GM12878 (cell line): ENCODE measurements at regions not wholly inside any gene's neighbourhood (a gene's known extent, or its start where the extent isn't known, plus 50 kb on each side); places are given as distances from the start of the nearest gene placed in this dataset.

Source experiments
- ATAC-seq: fragments of 200-7000 bp; cut with Tn5 transposase; 3 replicates; pipeline ENCODE4 v1.9.1; 2020; ENCODE audit warnings: mild to moderate bottlenecking, moderate library complexity
- BruUV-seq: library from RNA; stranded (reverse); fragments of 400-500 nt; replicated peaks from 2 replicates; lab custom pipeline; 2021; lab: Mats Ljungman, UMichigan
- CTCF ChIA-PET: fragments of 300-600 bp; sonication (Branson Sonifier 250); formaldehyde crosslinking; extraction: SDS; loops from one replicate; lab custom pipeline; 2021; ENCODE audit warnings: inconsistent platforms; lab: Yijun Ruan, JAX
- POLR2A ChIA-PET: fragments of 350-600 bp; formaldehyde crosslinking; extraction: SDS; loops from one replicate; lab custom pipeline; 2021; ENCODE audit warnings: inconsistent platforms; lab: Charles Lee
- RAD21 ChIA-PET: fragments of 300-600 bp; sonication (Branson Sonifier 250); formaldehyde crosslinking; loops from one replicate; lab custom pipeline; 2023; ENCODE audit warnings: antibody characterized with exemption; ENCODE audit not compliant: unreplicated experiment; lab: Charles Lee
- SMC1A ChIA-PET: fragments of 300-600 bp; sonication (Branson Sonifier 250); formaldehyde crosslinking; loops from one replicate; lab custom pipeline; 2023; ENCODE audit not compliant: unreplicated experiment, uncharacterized antibody; lab: Charles Lee
- DNase-seq: peaks from one replicate; pipeline ENCODE4 v3.0.0-alpha.2; 2011; ENCODE audit warnings: low read depth, low spot score
- FAIRE-seq: peaks from 3 replicates; lab custom pipeline; 2011; peaks lifted over from hg19 to GRCh38; lab: Jason Lieb, UNC
- H2AFZ ChIP-seq: 2 replicates; pipeline ENCODE4 v1.6.0; 2011; ENCODE audit warnings: low read depth, low read length, control low read depth; ENCODE audit not compliant: control insufficient read depth
- H3K27ac ChIP-seq: 2 replicates; pipeline ENCODE4 v1.5.1; 2011; ENCODE audit warnings: control low read depth; ENCODE audit not compliant: control insufficient read depth, insufficient read depth
- H3K27me3 ChIP-seq, 2 experiments: replicated peaks in 1 of 2; 2 replicates each; pipeline versions ENCODE4 v1.6.0 to v1.6.1; 2011; ENCODE audit warnings: low read length in 1 of 2; ENCODE audit not compliant: control insufficient read depth in 2 of 2, insufficient read depth in 2 of 2
- H3K36me3 ChIP-seq, 2 experiments: 2 replicates each; pipeline ENCODE4 v1.5.1; 2011; ENCODE audit warnings: low read length in 1 of 2; ENCODE audit not compliant: control insufficient read depth in 2 of 2, insufficient read depth in 2 of 2
- H3K4me1 ChIP-seq: 2 replicates; pipeline ENCODE4 v1.6.1; 2011; ENCODE audit warnings: mild to moderate bottlenecking, low read length, moderate library complexity, mixed read lengths; ENCODE audit not compliant: control insufficient read depth, insufficient read depth
- H3K4me2 ChIP-seq: 2 replicates; pipeline ENCODE4 v1.6.0; 2011; ENCODE audit warnings: control low read depth; ENCODE audit not compliant: control insufficient read depth, insufficient read depth
- H3K4me3 ChIP-seq: fragments of 200-600 bp; sonication (generic); 2 replicates; pipeline ENCODE4 v1.5.1; 2016
- H3K79me2 ChIP-seq: 2 replicates; pipeline ENCODE4 v1.6.0; 2011; ENCODE audit warnings: low read length; ENCODE audit not compliant: control insufficient read depth, insufficient read depth
- H3K9ac ChIP-seq: 2 replicates; pipeline ENCODE4 v1.8.0; 2011; ENCODE audit warnings: low read length, control low read depth, mixed read lengths; ENCODE audit not compliant: control insufficient read depth, insufficient read depth
- H3K9me3 ChIP-seq: replicated peaks from 3 replicates; pipeline ENCODE4 v1.5.1; 2011; ENCODE audit warnings: mild to moderate bottlenecking, low read length; ENCODE audit not compliant: control insufficient read depth, insufficient read depth
- H4K20me1 ChIP-seq: 2 replicates; pipeline ENCODE4 v1.6.0; 2011; ENCODE audit not compliant: control insufficient read depth, insufficient read depth
- ATF3 ChIP-seq: IDR thresholded peaks from 2 replicates; pipeline ENCODE4 v1.6.1; 2011; ENCODE audit warnings: low read depth, mild to moderate bottlenecking, low read length, moderate library complexity, borderline replicate concordance; ENCODE audit errors: extremely low read depth
- BCL11A ChIP-seq: IDR thresholded peaks from 2 replicates; pipeline ENCODE4 v1.6.1; 2011; ENCODE audit warnings: low read depth, low read length
- BMI1 ChIP-seq: fragments of 450-650 bp; IDR thresholded peaks from 2 replicates; pipeline ENCODE4 v1.6.1; 2016; ENCODE audit warnings: mild to moderate bottlenecking, moderate library complexity, borderline replicate concordance
- CEBPB ChIP-seq, 2 experiments: fragments of 150-350 bp in 1 of 2; IDR thresholded peaks; 2 replicates each; pipeline ENCODE4 v1.6.1; 2012 to 2014; ENCODE audit warnings: low read depth in 2 of 2, low read length in 2 of 2, borderline replicate concordance in 1 of 2, inconsistent platforms in 1 of 2
- EED ChIP-seq: sonication (generic); IDR thresholded peaks from 2 replicates; pipeline ENCODE4 v1.6.1; 2016; ENCODE audit warnings: antibody characterized with exemption, low read depth
- FOXK2 ChIP-seq: fragments of 450-650 bp; IDR thresholded peaks from 2 replicates; pipeline ENCODE4 v1.6.1; 2017; ENCODE audit warnings: mild to moderate bottlenecking, moderate library complexity
- IRF4 ChIP-seq: IDR thresholded peaks from 2 replicates; pipeline ENCODE4 v1.6.1; 2011; ENCODE audit warnings: low read depth, low read length
- JUND ChIP-seq: IDR thresholded peaks from 2 replicates; pipeline ENCODE4 v1.6.1; 2012; ENCODE audit warnings: low read depth, mild to moderate bottlenecking, low read length, improper control_type of control experiment, moderate library complexity
- MEF2B ChIP-seq: fragments of 450-650 bp; IDR thresholded peaks from 2 replicates; pipeline ENCODE4 v1.6.1; 2018; ENCODE audit warnings: mild to moderate bottlenecking, moderate library complexity; ENCODE audit not compliant: partially characterized antibody, poor library complexity, severe bottlenecking
- NFYB ChIP-seq: IDR thresholded peaks from 2 replicates; pipeline ENCODE4 v1.6.1; 2011; ENCODE audit warnings: low read depth, mild to moderate bottlenecking, low read length, improper control_type of control experiment, moderate library complexity; ENCODE audit not compliant: insufficient read depth
- PBX3 ChIP-seq: IDR thresholded peaks from 2 replicates; pipeline ENCODE4 v1.6.1; 2011; ENCODE audit warnings: mild to moderate bottlenecking, low read depth, low read length, moderate library complexity; ENCODE audit not compliant: insufficient replicate concordance
- RB1 ChIP-seq: fragments of 450-650 bp; formaldehyde crosslinking; IDR thresholded peaks from 2 replicates; pipeline ENCODE4 v1.6.1; 2017; ENCODE audit warnings: mild to moderate bottlenecking, borderline replicate concordance
- RELB ChIP-seq: fragments of 450-650 bp; IDR thresholded peaks from 2 replicates; pipeline ENCODE4 v1.6.1; 2017; ENCODE audit warnings: low read depth, mild to moderate bottlenecking, moderate library complexity
- REST ChIP-seq: IDR thresholded peaks from 2 replicates; pipeline ENCODE4 v1.6.1; 2012; ENCODE audit warnings: mild to moderate bottlenecking, low read depth, low read length
- SIN3A ChIP-seq: IDR thresholded peaks from 2 replicates; pipeline ENCODE4 v1.6.1; 2012; ENCODE audit warnings: low read depth, low read length, improper control_type of control experiment
- SMARCA5 ChIP-seq: fragments of 450-650 bp; IDR thresholded peaks from 2 replicates; pipeline ENCODE4 v1.6.1; 2017; ENCODE audit warnings: mild to moderate bottlenecking
- TCF3 ChIP-seq: IDR thresholded peaks from 2 replicates; pipeline ENCODE4 v1.6.1; 2012; ENCODE audit warnings: low read depth, mild to moderate bottlenecking, low read length, borderline replicate concordance; ENCODE audit not compliant: insufficient read depth
- ZNF217 ChIP-seq: fragments of 450-650 bp; IDR thresholded peaks from 2 replicates; pipeline ENCODE4 v1.6.1; 2017; ENCODE audit warnings: antibody characterized with exemption, mild to moderate bottlenecking
- ZNF274 ChIP-seq: IDR thresholded peaks from one replicate; pipeline ENCODE4 v1.8.0; 2011; ENCODE audit not compliant: insufficient read length, insufficient read depth
- WGBS: methylation state at CpG from one replicate; pipeline ENCODE4 v1.1.6; 2016; ENCODE audit warnings: low lambda C conversion rate; ENCODE audit not compliant: insufficient replicate concordance, insufficient coverage; ENCODE audit errors: missing lambda C conversion rate; 5-methylcytosine and 5-hydroxymethylcytosine counted together
- in situ Hi-C: fragments of 300-500 bp; cut with MboI; formaldehyde crosslinking; loops from 9 replicates; pipeline ENCODE4 v1.14.3; 2018; ENCODE audit warnings: mixed read lengths
- intact Hi-C: fragments of 100-400 bp; cut with micrococcal nuclease; formaldehyde crosslinking; loops from one replicate; pipeline ENCODE4 v1.14.2; 2022; ENCODE audit not compliant: unreplicated experiment

- Histone ChIP-seq H3K36me3 (no peaks in the 10 kb centered on the region), H3K27me3 (peaks cover 0 to 3% of the 10 kb centered on the region in 2 experiments; a peak in 2 of 4 replicates), H4K20me1 (no peaks in the 10 kb centered on the region), H3K4me1 (no peaks in the 10 kb centered on the region), H3K4me2 (no peak overlapping the region), H3K79me2 (no peaks in the 10 kb centered on the region), H3K27ac (no peak overlapping the region), H3K9ac (no peak overlapping the region), H2AFZ (no peak overlapping the region), H3K4me3 (no peak overlapping the region), H3K9me3 (no peaks in the 10 kb centered on the region)
- no peak for FAIRE-seq
- intact Hi-C loops (no loop called here), in situ Hi-C loops (no loop called here)
- BruUV-seq: no TSS peak
- ChIA-PET RAD21 (no interaction called here), CTCF (interaction anchor here (1.1 to 1.3 kb wide), 2 partner anchors 9 to 1180 kb away, joined by 3 to 4 read pairs; no protein-coding TSS in a partner anchor), POLR2A (no interaction called here), SMC1A (interaction anchor here (1.3 kb wide), 1 partner anchor 33 kb away, joined by 3 read pairs; no protein-coding TSS in a partner anchor)
- 16% methylated on average over 7 of the region's 7 CpGs for WGBS
- DNase-seq: no peak
- ATAC-seq: no peak
- TF ChIP-seq RELB (no peak), BMI1 (no peak), SMARCA5 (no peak), IRF4 (no peak), EED (no peak), RB1 (no peak), ATF3 (no peak), PBX3 (no peak), REST (no peak), ZNF217 (no peak), CEBPB (IDR thresholded peaks at IDR 0.05; ENCODE audit: borderline replicate concordance in 1 of 2, low read depth in 2 of 2, low read length in 2 of 2) (no peak), JUND (no peak), NFYB (no peak), FOXK2 (no peak), TCF3 (no peak), ZNF274 (no peak), BCL11A (no peak), MEF2B (no peak), SIN3A (no peak)
Observed at GRCh38 chr5:155952486-155953089, 374.4 kb upstream of the SGCD start.
